WTC11 (cell line): ENCODE measurements at regions not wholly inside any gene's neighbourhood (a gene's known extent, or its start where the extent isn't known, plus 50 kb on each side); places are given as distances from the start of the nearest gene placed in this dataset.

ENCODE experiments used
- ATAC-seq: fragments of 200-7000 bp; cut with Tn5 transposase; 2 replicates; pipeline ENCODE4 v1.10.0; 2021; ENCODE audit warnings: mild to moderate bottlenecking, moderate library complexity
- CTCF ChIA-PET: fragments of 300-600 bp; sonication (Branson Sonifier 250); formaldehyde crosslinking; loops from one replicate; lab custom pipeline; 2021; ENCODE audit warnings: antibody characterized with exemption; lab: Charles Lee
- POLR2A ChIA-PET: fragments of 350-600 bp; sonication (Branson Sonifier 250); formaldehyde crosslinking; loops from one replicate; lab custom pipeline; 2021; ENCODE audit warnings: antibody characterized with exemption; lab: Charles Lee
- DNase-seq: peaks from one replicate; pipeline ENCODE4 v3.0.0; 2021; ENCODE audit warnings: low spot score
- H3K27ac Mint-ChIP-seq: 2 replicates; pipeline ENCODE4 v1.8.0; 2021; ENCODE audit warnings: mixed read lengths
- H3K27me3 Mint-ChIP-seq: 2 replicates; pipeline ENCODE4 v1.8.0; 2021; ENCODE audit warnings: low read depth, mild to moderate bottlenecking, moderate library complexity, mixed read lengths
- H3K36me3 Mint-ChIP-seq: 2 replicates; pipeline ENCODE4 v1.8.0; 2021; ENCODE audit warnings: mixed read lengths
- H3K4me1 Mint-ChIP-seq: 2 replicates; pipeline ENCODE4 v1.8.0; 2022; ENCODE audit warnings: mixed read lengths
- H3K4me3 Mint-ChIP-seq: 2 replicates; pipeline ENCODE4 v1.8.0; 2021; ENCODE audit warnings: mild to moderate bottlenecking, moderate library complexity, mixed read lengths
- H3K9me3 Mint-ChIP-seq: 2 replicates; pipeline ENCODE4 v1.8.0; 2021; ENCODE audit warnings: mixed read lengths
- ARID4B ChIP-seq: sonication (generic); formaldehyde crosslinking; IDR thresholded peaks from 2 replicates; pipeline ENCODE4 v1.8.0; 2023; ENCODE audit warnings: missing genetic modification reagents, mild to moderate bottlenecking, borderline replicate concordance
- CREB1 ChIP-seq: sonication (generic); formaldehyde crosslinking; IDR thresholded peaks from 2 replicates; pipeline ENCODE4 v1.8.0; 2023; ENCODE audit warnings: mild to moderate bottlenecking, missing genetic modification reagents
- ERG ChIP-seq: fragments of 250-450 bp; sonication (Bioruptor Pico); IDR thresholded peaks from 2 replicates; pipeline ENCODE4 v1.8.0; 2021; ENCODE audit warnings: mild to moderate bottlenecking
- GABPB1 ChIP-seq: sonication (generic); formaldehyde crosslinking; IDR thresholded peaks from 2 replicates; pipeline ENCODE4 v1.8.1; 2023; ENCODE audit warnings: mild to moderate bottlenecking, missing genetic modification reagents
- GRHL2 ChIP-seq: fragments of 250-450 bp; sonication (Bioruptor Pico); IDR thresholded peaks from 2 replicates; pipeline ENCODE4 v1.8.0; 2022; ENCODE audit warnings: mild to moderate bottlenecking, moderate library complexity; ENCODE audit not compliant: insufficient replicate concordance, severe bottlenecking
- HMGA2 ChIP-seq: fragments of 250-450 bp; sonication (Bioruptor Pico); IDR thresholded peaks from 2 replicates; pipeline ENCODE4 v1.4.0; 2021; ENCODE audit warnings: mild to moderate bottlenecking, moderate library complexity
- IRF1 ChIP-seq: sonication (generic); formaldehyde crosslinking; IDR thresholded peaks from 2 replicates; pipeline ENCODE4 v1.8.0; 2023; ENCODE audit warnings: missing genetic modification reagents
- MYBL2 ChIP-seq: sonication (generic); formaldehyde crosslinking; IDR thresholded peaks from 2 replicates; pipeline ENCODE4 v1.8.1; 2023; ENCODE audit warnings: mild to moderate bottlenecking, moderate library complexity, missing genetic modification reagents
- NFATC4 ChIP-seq: fragments of 250-450 bp; sonication (Bioruptor Pico); IDR thresholded peaks from 2 replicates; pipeline ENCODE4 v1.9.0; 2021; ENCODE audit warnings: mild to moderate bottlenecking
- NFYB ChIP-seq: sonication (generic); formaldehyde crosslinking; conservative IDR thresholded peaks from 2 replicates; pipeline ENCODE4 v1.8.0; 2022; ENCODE audit warnings: low read depth, missing genetic modification reagents
- NR3C1 ChIP-seq: sonication (generic); formaldehyde crosslinking; conservative IDR thresholded peaks from 2 replicates; pipeline ENCODE4 v1.8.1; 2023; ENCODE audit warnings: low read depth, mild to moderate bottlenecking, missing genetic modification reagents
- PREB ChIP-seq: sonication (generic); formaldehyde crosslinking; IDR thresholded peaks from 2 replicates; pipeline ENCODE4 v1.8.1; 2022; ENCODE audit warnings: mild to moderate bottlenecking, missing genetic modification reagents, moderate library complexity, borderline replicate concordance
- SP1 ChIP-seq: sonication (generic); formaldehyde crosslinking; conservative IDR thresholded peaks from 2 replicates; pipeline ENCODE4 v1.8.1; 2022; ENCODE audit warnings: missing genetic modification reagents
- USF2 ChIP-seq: sonication (generic); formaldehyde crosslinking; IDR thresholded peaks from 2 replicates; pipeline ENCODE4 v1.8.1; 2023; ENCODE audit warnings: mild to moderate bottlenecking, missing genetic modification reagents, moderate library complexity
- ZMAT4 ChIP-seq: fragments of 250-450 bp; sonication (Bioruptor Pico); IDR thresholded peaks from 2 replicates; pipeline ENCODE4 v1.9.0; 2021; ENCODE audit warnings: mild to moderate bottlenecking
- ZNF138 ChIP-seq: sonication (generic); formaldehyde crosslinking; conservative IDR thresholded peaks from 2 replicates; pipeline ENCODE4 v1.8.1; 2022; ENCODE audit warnings: mild to moderate bottlenecking, moderate library complexity, missing genetic modification reagents
- ZNF219 ChIP-seq: sonication (generic); formaldehyde crosslinking; IDR thresholded peaks from 2 replicates; pipeline ENCODE4 v1.8.0; 2023; ENCODE audit warnings: missing genetic modification reagents, mild to moderate bottlenecking, borderline replicate concordance
- ZNF532 ChIP-seq: fragments of 250-450 bp; sonication (Bioruptor Pico); IDR thresholded peaks from 2 replicates; pipeline ENCODE4 v1.9.0; 2021; ENCODE audit warnings: mild to moderate bottlenecking, borderline replicate concordance
- ZSCAN18 ChIP-seq: fragments of 250-450 bp; sonication (Bioruptor Pico); IDR thresholded peaks from 2 replicates; pipeline ENCODE4 v2.1.2; 2022; ENCODE audit warnings: mild to moderate bottlenecking, moderate library complexity

- POLR2A ChIA-PET = no interaction called here
- Mint-ChIP-seq H3K9me3 (peaks cover 5% of the 10 kb centered on the region; the same call in 1 of the 2 replicates), H3K4me3 (no peak overlapping the region), H3K36me3 (no peaks in the 10 kb centered on the region)
- ATAC-seq = no peak
- DNase-seq = no peak
- TF ChIP-seq NR3C1 (CRISPR knock-in tag) (no peak), HMGA2 (CRISPR knock-in tag) (no peak), NFATC4 (CRISPR knock-in tag) (no peak), ZNF532 (no peak), SP1 (CRISPR knock-in tag) (no peak), ZMAT4 (CRISPR knock-in tag) (no peak), USF2 (CRISPR knock-in tag) (no peak), GABPB1 (CRISPR knock-in tag) (no peak), PREB (CRISPR knock-in tag) (no peak), ZNF138 (CRISPR knock-in tag) (no peak), ZNF219 (no peak), GRHL2 (CRISPR knock-in tag) (no peak), ERG (no peak), ZSCAN18 (no peak), MYBL2 (CRISPR knock-in tag) (no peak), IRF1 (CRISPR knock-in tag) (no peak), ARID4B (CRISPR knock-in tag) (no peak), CREB1 (no peak), NFYB (CRISPR knock-in tag) (no peak)
- TF ChIP-seq, all 79 proteins: peak for 0
- Mint-ChIP-seq H3K4me1 (no peaks in the 10 kb centered on the region), H3K27me3 (no peaks in the 10 kb centered on the region; the same call in none of the 2 replicates), H3K27ac (no peak overlapping the region)
- CTCF ChIA-PET = no interaction called here
These were observed 117.8 kb upstream of the ZMIZ1 start for GRCh38 chr10:78950656-78951587.
